HG02763 (cell line): ENCODE measurements at regions not wholly inside any gene's neighbourhood (a gene's known extent, or its start where the extent isn't known, plus 50 kb on each side); places are given as distances from the start of the nearest gene placed in this dataset.

Source experiments
- ATAC-seq: cut with Tn5 transposase; IDR thresholded peaks from one replicate; pipeline ENCODE4 v1.9.1; 2021; ENCODE audit warnings: mild to moderate bottlenecking, moderate library complexity; ENCODE audit not compliant: unreplicated experiment

GRCh38 chr10:21212348-21212747 lies 313.1 kb downstream of the SKIDA1 start:
- ATAC-seq, result no peak

- ATAC-seq, result no peak
These were observed 312.4 kb upstream of the NEBL start for GRCh38 chr10:21209495-21209894.

- ATAC-seq, result no peak
These were observed 311.7 kb upstream of the NEBL start for GRCh38 chr10:21208666-21209316.

- no peak for ATAC-seq
These were observed 310.9 kb upstream of the NEBL start for GRCh38 chr10:21207852-21208646.

- ATAC-seq, result no peak
These were observed 308.2 kb upstream of the NEBL start for GRCh38 chr10:21205328-21205727.

GRCh38 chr10:21203473-21204107 lies 306.5 kb upstream of the NEBL start:
- ATAC-seq, result no peak

- ATAC-seq, result no peak
These were observed 305.8 kb upstream of the NEBL start for GRCh38 chr10:21202776-21203462.

- no peak for ATAC-seq
These were observed 302.4 kb upstream of the NEBL start for GRCh38 chr10:21199501-21199900.

- no peak for ATAC-seq
These were observed 300.7 kb upstream of the NEBL start for GRCh38 chr10:21197838-21198237.

GRCh38 chr10:21196822-21197395 lies 299.8 kb upstream of the NEBL start:
- ATAC-seq, result no peak

GRCh38 chr10:21195252-21195651 lies 298.1 kb upstream of the NEBL start:
- ATAC-seq, result no peak

GRCh38 chr10:21194510-21194993 lies 297.4 kb upstream of the NEBL start:
- no peak for ATAC-seq

GRCh38 chr10:21193196-21193595 lies 296.1 kb upstream of the NEBL start:
- ATAC-seq, result no peak

GRCh38 chr10:21191512-21191911 lies 294.4 kb upstream of the NEBL start:
- ATAC-seq, result no peak

- ATAC-seq, result no peak
These were observed 287.9 kb upstream of the NEBL start for GRCh38 chr10:21184984-21185383.

GRCh38 chr10:21184216-21184615 lies 287.1 kb upstream of the NEBL start:
- no peak for ATAC-seq

- ATAC-seq, result no peak
These were observed 285.9 kb upstream of the NEBL start for GRCh38 chr10:21183025-21183424.

- ATAC-seq, result no peak
These were observed 284.3 kb upstream of the NEBL start for GRCh38 chr10:21181451-21181850.

- no peak for ATAC-seq
These were observed 283.5 kb upstream of the NEBL start for GRCh38 chr10:21180604-21181003.

- no peak for ATAC-seq
These were observed 279.9 kb upstream of the NEBL start for GRCh38 chr10:21176934-21177480.

- no peak for ATAC-seq
These were observed 278.7 kb upstream of the NEBL start for GRCh38 chr10:21175797-21176196.
